ENCODE measurements at regions not wholly inside any gene's neighbourhood (a gene's known extent, or its start where the extent isn't known, plus 50 kb on each side); places are given as distances from the start of the nearest gene placed in this dataset.

GRCh38 chr7:156307193-156307592 is 333.4 kb upstream of the RNF32 start:
- TF ChIP-seq CTCF (IDR thresholded peaks at IDR 0.05) (no peak), POLR2A (IDR thresholded peaks at IDR 0.05) (no peak)

Data from suprapubic skin (tissue), 3 donors.